AG10803 (cell line): ENCODE measurements at regions not wholly inside any gene's neighbourhood (a gene's known extent, or its start where the extent isn't known, plus 50 kb on each side); places are given as distances from the start of the nearest gene placed in this dataset.

Experiments
- DNase-seq: peaks from one replicate; pipeline ENCODE4 v3.0.0; 2010; ENCODE audit warnings: low read depth
- H3K4me3 ChIP-seq: 2 replicates; pipeline ENCODE4 v1.5.1; 2011; ENCODE audit warnings: mild to moderate bottlenecking, low read length, control low read depth
- TF ChIP-seq, protein P1 (sequence below): conservative IDR thresholded peaks from 2 replicates; pipeline ENCODE4 v1.5.1; 2011; ENCODE audit warnings: mild to moderate bottlenecking, low read length, control low read depth, inconsistent platforms

DNA sequence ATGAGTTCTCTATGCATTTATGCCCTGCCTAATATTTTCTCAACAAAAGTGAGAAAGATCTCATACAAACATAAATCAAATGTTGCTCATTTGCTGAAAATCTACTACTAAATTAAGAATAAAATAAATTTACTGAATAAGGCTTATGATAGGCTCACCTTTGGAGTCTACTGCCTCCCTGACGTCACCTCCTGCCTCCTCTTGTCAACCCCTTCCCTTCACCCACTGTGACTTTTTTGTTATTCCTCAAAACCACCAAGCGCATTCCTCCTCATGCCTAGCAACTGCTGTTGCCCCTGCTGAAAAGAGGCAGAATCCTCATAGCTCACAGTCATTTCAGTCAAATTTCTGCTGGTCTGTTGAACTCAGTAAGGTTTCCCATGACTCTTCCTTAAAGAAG, 2422.2 kb downstream of the TP53TG3F start:
- TF ChIP-seq, protein P1, sequence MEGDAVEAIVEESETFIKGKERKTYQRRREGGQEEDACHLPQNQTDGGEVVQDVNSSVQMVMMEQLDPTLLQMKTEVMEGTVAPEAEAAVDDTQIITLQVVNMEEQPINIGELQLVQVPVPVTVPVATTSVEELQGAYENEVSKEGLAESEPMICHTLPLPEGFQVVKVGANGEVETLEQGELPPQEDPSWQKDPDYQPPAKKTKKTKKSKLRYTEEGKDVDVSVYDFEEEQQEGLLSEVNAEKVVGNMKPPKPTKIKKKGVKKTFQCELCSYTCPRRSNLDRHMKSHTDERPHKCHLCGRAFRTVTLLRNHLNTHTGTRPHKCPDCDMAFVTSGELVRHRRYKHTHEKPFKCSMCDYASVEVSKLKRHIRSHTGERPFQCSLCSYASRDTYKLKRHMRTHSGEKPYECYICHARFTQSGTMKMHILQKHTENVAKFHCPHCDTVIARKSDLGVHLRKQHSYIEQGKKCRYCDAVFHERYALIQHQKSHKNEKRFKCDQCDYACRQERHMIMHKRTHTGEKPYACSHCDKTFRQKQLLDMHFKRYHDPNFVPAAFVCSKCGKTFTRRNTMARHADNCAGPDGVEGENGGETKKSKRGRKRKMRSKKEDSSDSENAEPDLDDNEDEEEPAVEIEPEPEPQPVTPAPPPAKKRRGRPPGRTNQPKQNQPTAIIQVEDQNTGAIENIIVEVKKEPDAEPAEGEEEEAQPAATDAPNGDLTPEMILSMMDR, result no peak
- no peak overlapping the region for H3K4me3 ChIP-seq
- no peak for DNase-seq

DNA sequence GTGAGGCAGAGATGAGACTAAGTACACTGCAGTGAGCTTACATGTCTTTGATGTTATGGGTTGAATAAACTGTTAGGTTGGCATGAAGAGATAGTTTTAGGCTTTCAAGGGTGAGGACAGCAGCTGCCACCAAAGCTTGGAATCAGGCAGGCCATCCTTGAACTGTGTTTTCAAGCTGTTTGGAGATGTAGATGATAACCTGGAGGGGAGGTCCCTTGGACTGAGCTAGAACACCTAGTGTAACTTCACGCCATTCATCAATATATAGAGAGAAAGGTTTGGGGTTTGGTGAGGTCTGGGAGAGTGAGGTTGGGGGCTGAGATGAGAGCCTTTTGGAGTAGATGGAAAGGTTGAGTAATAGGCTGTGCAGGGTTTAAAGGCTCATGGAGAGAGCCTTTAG, 2447.0 kb downstream of the TP53TG3F start:
- DNase-seq, result no peak
- H3K4me3 ChIP-seq, result no peak overlapping the region
- TF ChIP-seq, protein P1, result no peak

DNA sequence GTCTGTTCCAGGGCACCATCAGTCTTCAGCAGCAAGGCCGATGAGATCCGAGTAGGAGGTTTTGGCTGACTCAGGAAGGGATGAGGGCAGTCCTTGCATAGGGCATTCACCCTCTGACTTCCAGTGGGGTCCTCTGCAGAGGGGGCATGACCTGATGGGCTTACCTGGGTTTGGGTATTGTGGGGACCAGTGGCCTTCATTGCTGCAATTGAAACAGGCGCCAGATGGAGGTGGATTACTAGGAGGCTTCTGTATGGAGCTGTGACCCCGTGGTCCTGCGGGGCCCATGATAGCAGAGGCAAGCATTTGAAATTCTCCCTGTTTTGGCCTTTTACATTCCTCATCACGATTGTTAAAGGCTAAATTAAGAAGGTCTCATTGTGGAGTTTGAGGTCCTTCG, 2448.7 kb downstream of the TP53TG3F start:
- TF ChIP-seq, protein P1, result no peak
- no peak for DNase-seq
- no peak overlapping the region for H3K4me3 ChIP-seq

DNA sequence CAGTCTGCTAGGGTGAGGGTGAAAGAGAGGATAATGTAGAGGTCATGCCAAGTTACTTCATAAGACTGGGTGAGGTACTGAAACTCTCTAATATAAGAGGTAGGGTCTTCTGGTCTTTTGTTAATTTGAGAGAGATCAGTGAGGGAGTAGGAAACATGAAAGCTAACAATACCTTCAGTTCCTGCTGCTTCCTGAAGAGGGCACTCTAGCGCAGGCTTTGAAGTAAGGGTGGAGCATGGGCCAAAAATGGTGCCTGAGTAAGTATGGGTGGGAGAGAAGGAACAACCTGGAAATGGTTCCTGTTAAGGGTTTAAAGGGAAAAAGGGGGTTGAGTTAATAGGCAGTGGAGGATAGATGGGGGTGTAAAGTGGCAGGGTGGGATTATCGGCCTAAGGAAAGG, 2449.5 kb downstream of the TP53TG3F start:
- no peak for DNase-seq
- H3K4me3 ChIP-seq, result no peak overlapping the region
- TF ChIP-seq, protein P1, result no peak

DNA sequence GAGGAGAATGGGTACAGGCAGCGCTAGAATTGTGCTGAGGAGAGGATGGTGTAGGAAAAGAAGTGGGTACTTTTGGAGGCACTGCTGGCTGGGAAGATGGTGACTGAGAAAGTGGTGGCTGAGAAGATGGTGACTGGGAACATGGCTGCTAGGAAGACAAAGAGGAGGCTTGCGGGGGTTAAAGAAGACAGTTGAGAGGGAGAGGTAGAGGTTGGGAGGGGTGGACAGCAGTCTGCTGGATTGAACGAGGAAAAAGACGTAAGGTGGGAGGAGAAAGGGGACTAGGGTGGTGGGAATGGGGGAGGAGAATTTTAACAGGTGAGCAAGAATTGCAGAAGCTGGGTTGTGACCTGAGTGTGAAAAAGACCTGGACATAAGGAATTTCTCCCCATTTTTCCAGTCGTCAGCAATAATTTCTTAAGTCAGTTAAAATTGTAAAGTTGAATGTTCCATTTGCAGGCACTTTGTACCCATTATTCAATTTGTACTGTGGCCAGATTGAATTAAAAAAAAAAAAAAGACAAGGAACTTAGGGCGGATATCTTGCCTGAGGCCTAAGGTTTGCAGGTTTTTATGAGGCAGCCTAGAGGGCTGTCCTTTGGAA, 2450.0 kb downstream of the TP53TG3F start:
- no peak for DNase-seq
- H3K4me3 ChIP-seq, result no peak overlapping the region
- TF ChIP-seq, protein P1, result no peak

DNA sequence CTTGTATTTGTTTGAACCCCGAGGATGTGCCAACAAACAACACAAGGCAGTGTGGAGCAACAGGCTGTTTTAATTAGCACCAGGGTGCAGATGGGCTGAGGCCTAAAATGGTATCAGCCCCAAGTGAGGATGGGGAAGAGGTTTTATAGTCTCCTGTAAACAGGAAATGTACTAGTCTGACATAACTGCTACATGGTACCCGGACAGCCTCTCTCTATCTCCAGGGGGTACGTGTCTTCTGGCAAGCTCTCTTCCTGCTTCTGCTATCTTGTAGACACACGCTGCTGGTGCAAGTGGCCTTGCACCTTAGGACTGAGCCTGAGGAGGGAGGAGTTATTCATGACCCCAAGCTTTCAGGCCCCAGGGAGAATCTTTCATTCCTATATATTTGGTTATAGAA, 2451.0 kb downstream of the TP53TG3F start:
- TF ChIP-seq, protein P1, result no peak
- no peak overlapping the region for H3K4me3 ChIP-seq
- no peak for DNase-seq

DNA sequence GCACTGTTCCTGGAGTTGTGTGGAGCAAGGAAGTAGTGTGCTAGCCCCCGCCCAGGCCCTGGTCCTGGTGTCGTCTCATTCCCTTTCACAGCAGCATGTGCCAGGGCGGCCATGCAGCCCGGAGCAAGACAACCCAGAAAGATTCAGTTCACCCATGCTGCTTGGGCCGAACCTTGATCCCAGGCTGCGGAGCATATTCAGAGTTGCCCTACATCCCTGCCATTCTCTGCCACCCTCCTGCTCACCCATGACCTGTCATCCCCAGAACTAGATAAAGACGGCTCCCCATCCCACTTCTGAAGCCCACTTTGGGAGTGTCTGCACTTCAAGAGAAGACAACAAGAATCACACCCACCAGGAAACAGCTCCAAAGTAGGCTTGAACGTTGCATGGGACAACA, 2452.5 kb downstream of the TP53TG3F start:
- no peak overlapping the region for H3K4me3 ChIP-seq
- TF ChIP-seq, protein P1, result no peak
- DNase-seq, result no peak
